ENCODE measurements at regions not wholly inside any gene's neighbourhood (a gene's known extent, or its start where the extent isn't known, plus 50 kb on each side); places are given as distances from the start of the nearest gene placed in this dataset.
"Not testable (repeated sequence)": the region's sequence is repeated elsewhere in the genome, so short reads cannot be mapped to it uniquely, and the experiment has no call there.

- DNase-seq, result peak; percentile 62
Observed at GRCh38 chr12:91877456-91878235, 268.0 kb downstream of the BTG1 start.

- DNase-seq, result no peak
Observed at GRCh38 chr12:91877022-91877421, 268.6 kb downstream of the BTG1 start.

- not testable (repeated sequence) for DNase-seq
Observed at GRCh38 chr12:91875671-91876070, 270.0 kb downstream of the BTG1 start.

GRCh38 chr12:91874086-91874865 is 271.4 kb downstream of the BTG1 start:
- DNase-seq, result no peak

- DNase-seq, result no peak
Observed at GRCh38 chr12:91871751-91872150, 273.9 kb downstream of the BTG1 start.

GRCh38 chr12:91870872-91871707 is 274.6 kb downstream of the BTG1 start:
- DNase-seq, result no peak

- no peak for DNase-seq
Observed at GRCh38 chr12:91868054-91868453, 277.6 kb downstream of the BTG1 start.

DNA sequence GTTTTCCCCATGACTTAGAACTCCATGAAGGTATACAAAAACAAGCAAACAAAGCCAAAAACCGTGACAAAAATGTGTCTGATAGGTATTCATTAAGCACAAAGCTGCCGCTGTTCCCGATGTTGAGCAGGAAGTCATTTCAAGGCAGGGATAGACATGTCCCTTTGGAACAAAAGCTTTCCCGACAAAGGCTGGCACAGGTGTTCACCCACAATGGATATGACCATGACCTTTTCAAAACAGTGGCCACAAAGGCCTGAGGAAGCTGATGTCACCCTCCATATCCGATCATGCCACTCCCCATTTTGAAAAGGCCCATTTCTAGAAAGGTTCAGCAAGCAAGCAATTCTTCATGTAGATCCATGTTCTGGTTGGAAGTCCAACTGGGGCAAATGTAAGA is 279.1 kb downstream of the BTG1 start:
- no peak for DNase-seq

- no peak for DNase-seq
Observed at GRCh38 chr12:91863702-91864101, 281.9 kb downstream of the BTG1 start.

DNA sequence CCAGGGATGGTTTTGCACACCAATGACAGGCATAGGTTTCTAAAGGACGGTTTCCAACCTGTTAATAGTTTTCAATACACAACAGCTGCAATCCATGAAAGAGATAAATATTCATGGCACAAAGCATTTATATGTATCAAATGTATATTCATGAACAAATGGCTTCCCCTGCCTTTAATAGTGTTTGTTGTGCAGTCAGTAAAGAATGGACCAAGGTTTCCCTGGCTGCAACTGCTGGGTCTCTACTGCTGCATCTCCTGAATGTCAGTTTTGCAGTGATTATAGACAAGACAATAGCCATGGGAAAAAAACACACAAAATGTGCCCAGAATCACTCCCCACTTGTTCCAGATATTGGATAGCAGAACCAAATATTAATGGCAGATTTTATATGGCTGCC is 284.1 kb downstream of the BTG1 start:
- DNase-seq, result no peak

DNA sequence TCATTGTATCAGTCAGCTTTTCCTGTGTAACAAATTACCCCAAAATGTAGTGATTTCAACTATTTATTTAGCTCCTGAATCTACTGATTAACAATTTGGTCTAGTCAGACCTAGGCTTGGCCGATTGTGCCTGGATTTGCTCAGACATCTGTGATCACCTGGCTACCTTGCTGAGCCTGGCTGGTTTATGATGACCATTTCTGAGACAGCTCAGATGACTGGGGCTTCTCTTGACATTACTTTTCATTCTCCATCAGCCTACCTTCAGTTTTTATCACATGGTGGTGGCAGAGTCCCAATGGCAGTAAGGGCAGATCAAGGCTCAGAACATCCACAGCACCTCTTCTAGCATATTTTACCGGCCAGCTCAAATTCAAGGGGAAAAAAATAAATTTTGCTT is 286.3 kb downstream of the BTG1 start:
- DNase-seq, result no peak

GRCh38 chr12:91857813-91858542 is 287.7 kb downstream of the BTG1 start:
- no peak for DNase-seq

GRCh38 chr12:91854725-91855124 is 290.9 kb downstream of the BTG1 start:
- no peak for DNase-seq

- DNase-seq, result no peak
Observed at GRCh38 chr12:91853350-91854127, 292.1 kb downstream of the BTG1 start.

DNA sequence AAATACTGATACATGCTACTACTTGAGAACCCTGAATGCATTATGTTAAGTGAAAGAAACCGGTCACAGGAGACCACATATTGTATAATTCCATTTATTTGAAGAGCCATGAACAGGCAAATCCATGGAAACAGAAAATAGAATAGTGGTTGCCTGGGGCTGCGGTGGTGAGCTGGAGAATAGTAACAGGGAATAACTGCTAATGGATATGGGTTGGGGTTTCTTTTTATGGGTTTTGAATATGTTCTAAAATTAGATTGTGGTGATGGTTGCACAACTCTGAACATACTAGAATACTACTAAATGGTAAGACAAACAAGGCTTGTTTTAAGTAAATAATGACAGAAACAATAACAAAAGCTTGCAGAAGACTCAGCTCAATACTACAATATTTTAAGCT is 293.0 kb downstream of the BTG1 start:
- DNase-seq, result no peak

- DNase-seq, result no peak
Observed at GRCh38 chr12:91851741-91852477, 293.7 kb downstream of the BTG1 start.

GRCh38 chr12:91846466-91847055 is 299.1 kb downstream of the BTG1 start:
- no peak for DNase-seq

- DNase-seq, result no peak
Observed at GRCh38 chr12:91845365-91845764, 300.3 kb downstream of the BTG1 start.

DNA sequence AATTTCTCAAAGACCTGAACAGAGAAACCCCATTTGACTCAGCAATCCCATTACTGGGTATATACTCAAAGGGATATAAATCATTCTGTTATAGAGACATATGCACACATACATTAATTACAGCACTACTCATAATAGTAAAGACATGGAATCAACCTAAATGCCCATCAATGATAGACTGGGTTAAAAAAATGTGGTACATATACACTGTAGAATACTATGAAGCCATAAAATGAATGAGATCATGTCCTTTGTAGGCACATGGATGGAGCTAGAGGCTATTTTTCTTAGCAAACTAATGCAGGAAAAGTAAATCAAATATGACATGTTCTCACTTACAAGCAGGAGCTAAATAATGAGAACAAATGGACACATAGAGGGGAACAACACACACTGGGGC is 303.8 kb downstream of the BTG1 start:
- DNase-seq, result no peak

DNA sequence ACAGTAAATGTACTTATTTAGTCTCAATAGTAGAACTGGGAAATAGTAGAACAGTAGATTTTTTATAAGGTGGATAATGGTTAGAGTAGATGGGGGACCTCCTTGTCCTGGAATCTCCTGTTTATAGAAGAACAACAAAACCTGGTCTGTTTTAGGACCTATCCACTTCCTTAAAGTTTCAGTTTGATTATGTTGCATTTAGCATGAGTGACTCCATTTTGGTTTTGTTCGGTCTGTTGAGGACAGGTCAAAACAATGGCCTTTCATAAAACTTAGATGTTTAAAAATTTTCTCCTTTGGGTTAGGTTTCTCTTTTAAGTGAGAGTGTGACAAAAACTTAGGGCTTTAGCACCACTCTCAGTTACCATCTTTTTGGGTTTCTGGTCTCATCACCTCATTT is 308.9 kb downstream of the BTG1 start:
- no peak for DNase-seq

- no peak for DNase-seq
Observed at GRCh38 chr12:91836264-91836663, 309.4 kb downstream of the BTG1 start.

Measured in NCI-H1436 (cell line).